ENCODE measurements at regions not wholly inside any gene's neighbourhood (a gene's known extent, or its start where the extent isn't known, plus 50 kb on each side); places are given as distances from the start of the nearest gene placed in this dataset.

DNA sequence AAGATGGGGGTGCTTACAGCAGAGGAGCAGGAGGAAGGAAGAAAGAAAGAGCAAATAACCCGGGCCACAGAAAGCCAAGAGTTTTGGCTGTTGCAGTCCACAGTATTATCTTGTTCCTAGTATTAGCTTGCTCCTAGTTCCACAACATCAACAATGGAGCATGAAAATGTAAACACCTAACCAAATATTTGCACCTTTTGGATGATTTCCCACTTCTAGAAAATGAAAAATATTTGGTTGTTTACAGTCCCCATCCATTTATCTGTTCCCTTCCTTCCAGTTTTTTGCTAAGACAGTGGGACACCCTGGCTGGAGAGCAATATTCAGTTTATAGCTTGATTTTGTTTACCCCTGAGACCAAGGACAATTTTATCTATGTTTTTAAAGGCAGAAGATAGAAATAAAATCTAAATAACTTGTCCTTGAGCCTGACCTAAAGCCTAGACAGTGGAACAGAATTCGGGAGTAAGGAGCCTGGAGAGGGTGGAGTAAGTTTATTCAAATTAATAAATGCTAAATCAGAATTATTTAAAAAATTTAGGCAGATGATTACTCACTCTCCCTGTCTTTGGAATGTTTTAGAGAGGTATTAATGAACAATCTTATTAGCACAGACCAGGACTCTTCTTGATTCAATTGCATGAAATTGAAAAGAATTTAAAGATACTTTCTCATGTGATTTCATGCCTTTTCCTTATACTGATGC, 51.6 kb downstream of the RESF1 start:
- DNase-seq (ENCODE audit: low spot score) (no peak), ATAC-seq (no peak), FAIRE-seq (no peak)
- Histone ChIP-seq H3K9me3 (ENCODE audit: low read length) (no peaks in the 10 kb centered on the region), H3K4me3 (replicated peaks in 1 of 3; ENCODE audit: insufficient read depth in 1 of 3, low read depth in 2 of 3, low read length in 3 of 3) (no peak overlapping the region), H3K79me2 (ENCODE audit: insufficient read depth, low read length) (no peaks in the 10 kb centered on the region), H2AFZ (ENCODE audit: low read length) (no peak overlapping the region), H4K20me1 (ENCODE audit: insufficient read depth, low read length) (no peaks in the 10 kb centered on the region), H3K27me3 (ENCODE audit: control insufficient read depth in 1 of 2, insufficient read depth in 2 of 2, low read length in 2 of 2) (no peaks in the 10 kb centered on the region; a peak in 1 of 5 replicates), H3K36me3 (replicated peaks in 1 of 2; ENCODE audit: control insufficient read depth in 1 of 2, insufficient read depth in 2 of 2, low read length in 2 of 2) (no peaks in the 10 kb centered on the region), H3K4me1 (ENCODE audit: insufficient read depth, low read length) (no peaks in the 10 kb centered on the region), H3K27ac (ENCODE audit: extremely low read length, insufficient read depth, low read length) (no peak overlapping the region), H3K4me2 (ENCODE audit: low read depth, low read length) (no peak overlapping the region), H3K9ac (ENCODE audit: insufficient read depth, low read depth, low read length) (no peak overlapping the region)
- BruUV-seq (replicated peaks): no TSS peak
- WGBS (ENCODE audit: low lambda C conversion rate): 13% methylated on average over 2 of the region's 2 CpGs
- intact Hi-C loops (cut with micrococcal nuclease; ENCODE audit: unreplicated experiment) (no loop called here), in situ Hi-C loops (cut with HindIII; ENCODE audit: extremely low pct_ligation_motif_present, low pct_unique_long_range_greater_than_20kb) (no loop called here)
- ChIA-PET POLR2A (no interaction called here), CTCF (ENCODE audit: low intra/inter-chr PET ratio, low total read pairs) (no interaction called here)
- TF ChIP-seq, protein P1, sequence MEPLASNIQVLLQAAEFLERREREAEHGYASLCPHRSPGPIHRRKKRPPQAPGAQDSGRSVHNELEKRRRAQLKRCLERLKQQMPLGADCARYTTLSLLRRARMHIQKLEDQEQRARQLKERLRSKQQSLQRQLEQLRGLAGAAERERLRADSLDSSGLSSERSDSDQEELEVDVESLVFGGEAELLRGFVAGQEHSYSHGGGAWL (CRISPR knock-in tag; IDR thresholded peaks at IDR 0.05): no peak
- no peak for TF ChIP-seq AHR (CRISPR knock-in tag; IDR thresholded peaks at IDR 0.05)
- no peak for TF ChIP-seq ZBTB38 (CRISPR knock-in tag; IDR thresholded peaks at IDR 0.05)

DNA sequence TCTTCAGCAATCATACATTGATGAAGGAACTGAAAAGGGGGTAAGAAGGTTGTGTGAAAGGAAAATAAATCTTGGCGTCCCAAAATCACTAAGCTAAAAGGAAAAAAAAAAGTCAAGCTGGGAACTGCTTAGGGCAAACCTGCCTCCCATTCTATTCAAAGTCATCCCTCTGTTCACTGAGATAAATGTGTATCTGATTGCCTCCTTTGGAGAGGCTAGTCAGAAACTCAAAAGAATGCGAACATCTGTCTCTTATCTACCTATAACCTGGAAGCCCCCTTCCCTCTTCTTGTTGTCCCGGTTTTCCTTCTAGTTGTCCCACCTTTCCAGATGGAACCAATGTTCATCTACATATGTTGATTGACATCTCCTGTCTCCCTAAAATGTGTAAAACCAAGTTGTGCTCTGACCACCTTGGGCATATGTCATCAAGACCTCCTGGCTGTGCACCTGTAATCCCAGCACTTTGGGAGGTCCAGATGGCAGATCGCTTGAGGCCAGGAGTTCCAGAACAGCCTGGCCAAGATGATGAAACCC, 53.1 kb downstream of the RESF1 start:
- Histone ChIP-seq H2AFZ (ENCODE audit: low read length) (no peak overlapping the region), H3K27me3 (ENCODE audit: control insufficient read depth in 1 of 2, insufficient read depth in 2 of 2, low read length in 2 of 2) (no peaks in the 10 kb centered on the region; a peak in 1 of 5 replicates), H3K27ac (ENCODE audit: extremely low read length, insufficient read depth, low read length) (no peak overlapping the region), H3K9me3 (ENCODE audit: low read length) (no peaks in the 10 kb centered on the region), H3K79me2 (ENCODE audit: insufficient read depth, low read length) (no peaks in the 10 kb centered on the region), H3K4me2 (ENCODE audit: low read depth, low read length) (no peak overlapping the region), H3K4me3 (replicated peaks in 1 of 3; ENCODE audit: insufficient read depth in 1 of 3, low read depth in 2 of 3, low read length in 3 of 3) (no peak overlapping the region), H3K4me1 (ENCODE audit: insufficient read depth, low read length) (no peaks in the 10 kb centered on the region), H4K20me1 (ENCODE audit: insufficient read depth, low read length) (no peaks in the 10 kb centered on the region), H3K36me3 (replicated peaks in 1 of 2; ENCODE audit: control insufficient read depth in 1 of 2, insufficient read depth in 2 of 2, low read length in 2 of 2) (no peaks in the 10 kb centered on the region), H3K9ac (ENCODE audit: insufficient read depth, low read depth, low read length) (no peak overlapping the region)
- ChIA-PET POLR2A (no interaction called here), CTCF (ENCODE audit: low intra/inter-chr PET ratio, low total read pairs) (no interaction called here)
- in situ Hi-C loops (cut with HindIII; ENCODE audit: extremely low pct_ligation_motif_present, low pct_unique_long_range_greater_than_20kb) (no loop called here), intact Hi-C loops (cut with micrococcal nuclease; ENCODE audit: unreplicated experiment) (no loop called here)
- FAIRE-seq (no peak), ATAC-seq (no peak), DNase-seq (ENCODE audit: low spot score) (no peak)
- no TSS peak for BruUV-seq (replicated peaks)
- 57% methylated on average over 4 of the region's 4 CpGs for WGBS (ENCODE audit: low lambda C conversion rate)
- TF ChIP-seq SSRP1 (CRISPR knock-in tag; IDR thresholded peaks at IDR 0.05) (no peak), ZKSCAN5 (CRISPR knock-in tag; IDR thresholded peaks at IDR 0.05) (no peak), DMAP1 (CRISPR knock-in tag; IDR thresholded peaks at IDR 0.05) (no peak), MAFF (IDR thresholded peaks at IDR 0.05; ENCODE audit: low read depth, low read length) (no peak), SALL1 (CRISPR knock-in tag; IDR thresholded peaks at IDR 0.05) (no peak), SPEN (CRISPR knock-in tag; IDR thresholded peaks at IDR 0.05; ENCODE audit: low read depth) (no peak), MAFG (CRISPR knock-in tag; IDR thresholded peaks at IDR 0.05) (no peak), NFIC (IDR thresholded peaks at IDR 0.05; ENCODE audit: low read length) (no peak), TP53 (CRISPR knock-in tag; conservative IDR thresholded peaks at IDR 0.05) (no peak), ELF1 (CRISPR knock-in tag; IDR thresholded peaks at IDR 0.05) (no peak), GTF2F1 (IDR thresholded peaks at IDR 0.05; ENCODE audit: low read length) (no peak), MTA1 (CRISPR knock-in tag; IDR thresholded peaks at IDR 0.05; ENCODE audit: borderline replicate concordance) (no peak), HNRNPUL1 (IDR thresholded peaks at IDR 0.05; ENCODE audit: low read depth, low read length) (no peak), ZNF547 (CRISPR knock-in tag; IDR thresholded peaks at IDR 0.05) (no peak), DNMT3B (CRISPR knock-in tag; conservative IDR thresholded peaks at IDR 0.05) (no peak), ZNF737 (CRISPR knock-in tag; IDR thresholded peaks at IDR 0.05; ENCODE audit: borderline replicate concordance) (no peak), PHF21A (CRISPR knock-in tag; IDR thresholded peaks at IDR 0.05) (no peak), GPN1 (CRISPR knock-in tag; IDR thresholded peaks at IDR 0.05; ENCODE audit: borderline replicate concordance) (no peak), ZNF777 (CRISPR knock-in tag; IDR thresholded peaks at IDR 0.05) (no peak), MYNN (CRISPR knock-in tag; IDR thresholded peaks at IDR 0.05; ENCODE audit: low read depth) (no peak)

Measured in HepG2 (cell line).